MM.1S (cell line): ENCODE measurements at regions not wholly inside any gene's neighbourhood (a gene's known extent, or its start where the extent isn't known, plus 50 kb on each side); places are given as distances from the start of the nearest gene placed in this dataset.

ENCODE experiments used
- DNase-seq: peaks from one replicate; pipeline ENCODE4 v3.0.0-alpha.2; 2015
- H2AFZ ChIP-seq: fragments of 300-600 bp; sonication (generic); 2 replicates; pipeline ENCODE4 v1.6.0; 2016; ENCODE audit warnings: antibody characterized with exemption, low read length
- H3F3A ChIP-seq: fragments of 300-600 bp; sonication (generic); 2 replicates; pipeline ENCODE4 v1.6.1; 2016; ENCODE audit warnings: mild to moderate bottlenecking, antibody characterized with exemption, low read length, moderate library complexity, mixed read lengths; ENCODE audit not compliant: insufficient read depth
- H3K27ac ChIP-seq: fragments of 300-600 bp; sonication (generic); 2 replicates; pipeline ENCODE4 v1.5.1; 2016; ENCODE audit warnings: mild to moderate bottlenecking, low read length
- H3K27me3 ChIP-seq: fragments of 300-600 bp; sonication (generic); replicated peaks from 2 replicates; pipeline ENCODE4 v1.6.0; 2016; ENCODE audit warnings: low read length; ENCODE audit not compliant: insufficient read depth
- H3K36me3 ChIP-seq: fragments of 300-600 bp; sonication (generic); replicated peaks from 2 replicates; pipeline ENCODE4 v1.6.1; 2016; ENCODE audit warnings: mild to moderate bottlenecking, low read length, mixed read lengths; ENCODE audit not compliant: insufficient read depth
- H3K4me1 ChIP-seq: fragments of 300-600 bp; sonication (generic); 2 replicates; pipeline ENCODE4 v1.6.1; 2016; ENCODE audit warnings: low read length, mixed read lengths
- H3K4me2 ChIP-seq: fragments of 300-600 bp; sonication (generic); 2 replicates; pipeline ENCODE4 v1.6.0; 2016; ENCODE audit warnings: low read depth, low read length
- H3K4me3 ChIP-seq: fragments of 300-600 bp; sonication (generic); 2 replicates; pipeline ENCODE4 v1.5.1; 2016; ENCODE audit warnings: low read length, mixed read lengths
- H3K79me2 ChIP-seq: fragments of 300-600 bp; sonication (generic); 2 replicates; pipeline ENCODE4 v1.6.1; 2016; ENCODE audit warnings: mixed run types, low read length, mixed read lengths
- H3K9ac ChIP-seq: fragments of 300-600 bp; sonication (generic); 2 replicates; pipeline ENCODE4 v1.6.1; 2016; ENCODE audit warnings: low read length, mixed read lengths
- H3K9me2 ChIP-seq: fragments of 300-600 bp; sonication (generic); replicated peaks from 2 replicates; pipeline ENCODE4 v1.6.1; 2016; ENCODE audit warnings: mild to moderate bottlenecking, low read length, mixed read lengths; ENCODE audit not compliant: insufficient read depth
- H3K9me3 ChIP-seq: fragments of 300-600 bp; sonication (generic); replicated peaks from 2 replicates; pipeline ENCODE4 v1.6.1; 2016; ENCODE audit warnings: mild to moderate bottlenecking, low read length, mixed read lengths; ENCODE audit not compliant: insufficient read depth
- H4K20me1 ChIP-seq: fragments of 300-600 bp; sonication (generic); 2 replicates; pipeline ENCODE4 v1.6.1; 2016; ENCODE audit warnings: mild to moderate bottlenecking, low read length, moderate library complexity, mixed read lengths; ENCODE audit not compliant: insufficient read depth
- EZH2 ChIP-seq: fragments of 300-600 bp; sonication (generic); optimal IDR thresholded peaks from 2 replicates; pipeline ENCODE3; 2017; ENCODE audit warnings: low read depth, mild to moderate bottlenecking, antibody characterized with exemption, low read length, mixed read lengths
- EZH2phosphoT487 ChIP-seq: fragments of 300-600 bp; sonication (generic); IDR thresholded peaks from 2 replicates; pipeline ENCODE4 v1.6.1; 2018; ENCODE audit warnings: antibody characterized with exemption, low read length
- TF ChIP-seq, protein P1 (sequence below): fragments of 300-600 bp; sonication (generic); IDR thresholded peaks from 2 replicates; pipeline ENCODE4 v1.5.1; 2016; ENCODE audit warnings: antibody characterized with exemption, low read length, mixed read lengths

GRCh38 chr14:38737686-38738407 is 365.2 kb downstream of the SEC23A start:
- H3F3A ChIP-seq, result no peaks in the 10 kb centered on the region
- no peak for DNase-seq
- no peaks in the 10 kb centered on the region for H3K27me3 ChIP-seq
- no peaks in the 10 kb centered on the region for H3K79me2 ChIP-seq
- no peaks in the 10 kb centered on the region for H4K20me1 ChIP-seq
- H3K9me2 ChIP-seq, result no peaks in the 10 kb centered on the region
- H3K9me3 ChIP-seq, result no peaks in the 10 kb centered on the region
- H3K27ac ChIP-seq, result no peak overlapping the region
- TF ChIP-seq, protein P1, sequence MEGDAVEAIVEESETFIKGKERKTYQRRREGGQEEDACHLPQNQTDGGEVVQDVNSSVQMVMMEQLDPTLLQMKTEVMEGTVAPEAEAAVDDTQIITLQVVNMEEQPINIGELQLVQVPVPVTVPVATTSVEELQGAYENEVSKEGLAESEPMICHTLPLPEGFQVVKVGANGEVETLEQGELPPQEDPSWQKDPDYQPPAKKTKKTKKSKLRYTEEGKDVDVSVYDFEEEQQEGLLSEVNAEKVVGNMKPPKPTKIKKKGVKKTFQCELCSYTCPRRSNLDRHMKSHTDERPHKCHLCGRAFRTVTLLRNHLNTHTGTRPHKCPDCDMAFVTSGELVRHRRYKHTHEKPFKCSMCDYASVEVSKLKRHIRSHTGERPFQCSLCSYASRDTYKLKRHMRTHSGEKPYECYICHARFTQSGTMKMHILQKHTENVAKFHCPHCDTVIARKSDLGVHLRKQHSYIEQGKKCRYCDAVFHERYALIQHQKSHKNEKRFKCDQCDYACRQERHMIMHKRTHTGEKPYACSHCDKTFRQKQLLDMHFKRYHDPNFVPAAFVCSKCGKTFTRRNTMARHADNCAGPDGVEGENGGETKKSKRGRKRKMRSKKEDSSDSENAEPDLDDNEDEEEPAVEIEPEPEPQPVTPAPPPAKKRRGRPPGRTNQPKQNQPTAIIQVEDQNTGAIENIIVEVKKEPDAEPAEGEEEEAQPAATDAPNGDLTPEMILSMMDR, result no peak
- no peak for TF ChIP-seq EZH2phosphoT487
- TF ChIP-seq EZH2, result no peak
- no peak overlapping the region for H3K4me2 ChIP-seq
- H2AFZ ChIP-seq, result no peak overlapping the region
- H3K9ac ChIP-seq, result no peak overlapping the region
- no peaks in the 10 kb centered on the region for H3K36me3 ChIP-seq
- no peaks in the 10 kb centered on the region for H3K4me1 ChIP-seq
- H3K4me3 ChIP-seq, result no peak overlapping the region

DNA sequence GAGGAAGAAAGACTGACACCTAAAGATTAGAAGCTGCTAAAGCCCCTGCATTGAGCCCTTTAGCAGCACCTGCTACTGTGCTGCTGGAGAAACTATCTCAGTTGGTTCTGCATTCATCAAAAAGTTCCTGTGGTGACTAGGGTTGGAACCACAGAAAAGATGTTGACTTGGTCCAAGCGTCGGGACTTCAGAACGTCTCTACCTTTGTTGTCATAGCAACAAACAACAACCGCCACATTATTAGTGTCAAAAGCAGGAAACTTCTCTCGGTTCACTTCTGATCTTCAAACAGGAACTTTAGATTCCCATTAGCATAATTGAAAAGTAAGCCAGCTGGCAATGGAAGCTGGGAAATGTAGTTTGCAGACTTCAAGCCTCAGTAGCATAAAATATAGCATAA is 368.0 kb downstream of the SEC23A start:
- H3K79me2 ChIP-seq, result no peaks in the 10 kb centered on the region
- no peaks in the 10 kb centered on the region for H3K27me3 ChIP-seq
- H3K9me3 ChIP-seq, result no peaks in the 10 kb centered on the region
- no peaks in the 10 kb centered on the region for H3K4me1 ChIP-seq
- H3K9me2 ChIP-seq, result no peaks in the 10 kb centered on the region
- H3K4me2 ChIP-seq, result no peak overlapping the region
- H3K9ac ChIP-seq, result no peak overlapping the region
- no peak for DNase-seq
- H3F3A ChIP-seq, result no peaks in the 10 kb centered on the region
- H3K27ac ChIP-seq, result no peak overlapping the region
- H4K20me1 ChIP-seq, result no peaks in the 10 kb centered on the region
- H2AFZ ChIP-seq, result no peak overlapping the region
- no peak for TF ChIP-seq EZH2phosphoT487
- TF ChIP-seq EZH2, result no peak
- TF ChIP-seq, protein P1, result no peak
- no peak overlapping the region for H3K4me3 ChIP-seq
- H3K36me3 ChIP-seq, result no peaks in the 10 kb centered on the region

GRCh38 chr14:38731962-38732361 is 371.1 kb downstream of the SEC23A start:
- no peak overlapping the region for H2AFZ ChIP-seq
- H3K27ac ChIP-seq, result no peak overlapping the region
- no peak overlapping the region for H3K4me2 ChIP-seq
- no peak for DNase-seq
- no peaks in the 10 kb centered on the region for H3K4me1 ChIP-seq
- H3K4me3 ChIP-seq, result no peak overlapping the region
- H3K9me2 ChIP-seq, result no peaks in the 10 kb centered on the region
- no peaks in the 10 kb centered on the region for H3F3A ChIP-seq
- H3K9ac ChIP-seq, result no peak overlapping the region
- H3K9me3 ChIP-seq, result no peaks in the 10 kb centered on the region
- TF ChIP-seq EZH2 (no peak), EZH2phosphoT487 (no peak)
- TF ChIP-seq, protein P1, result no peak
- no peaks in the 10 kb centered on the region for H3K79me2 ChIP-seq
- H3K36me3 ChIP-seq, result no peaks in the 10 kb centered on the region
- H4K20me1 ChIP-seq, result no peaks in the 10 kb centered on the region
- no peaks in the 10 kb centered on the region for H3K27me3 ChIP-seq
